Endothelial cell (in vitro differentiated cells): ENCODE measurements at regions not wholly inside any gene's neighbourhood (a gene's known extent, or its start where the extent isn't known, plus 50 kb on each side); places are given as distances from the start of the nearest gene placed in this dataset.
"Not testable (repeated sequence)": the region's sequence is repeated elsewhere in the genome, so short reads cannot be mapped to it uniquely, and the experiment has no call there.

Experiments
- DNase-seq: peaks from one replicate; pipeline ENCODE4 v3.0.0; 2021; ENCODE audit warnings: low spot score
- H3K27ac Mint-ChIP-seq: one replicate; pipeline ENCODE4 v1.8.0; 2021; ENCODE audit warnings: mixed read lengths, inconsistent platforms; ENCODE audit not compliant: unreplicated experiment
- H3K27me3 Mint-ChIP-seq: one replicate; pipeline ENCODE4 v1.8.0; 2021; ENCODE audit warnings: mild to moderate bottlenecking, moderate library complexity, mixed read lengths, inconsistent platforms; ENCODE audit not compliant: unreplicated experiment
- H3K36me3 Mint-ChIP-seq: one replicate; pipeline ENCODE4 v1.8.0; 2021; ENCODE audit warnings: mild to moderate bottlenecking, low read depth, mixed read lengths, inconsistent platforms; ENCODE audit not compliant: unreplicated experiment
- H3K4me1 Mint-ChIP-seq: one replicate; pipeline ENCODE4 v1.8.0; 2021; ENCODE audit warnings: mild to moderate bottlenecking, mixed read lengths, inconsistent platforms; ENCODE audit not compliant: unreplicated experiment
- H3K4me3 Mint-ChIP-seq: one replicate; pipeline ENCODE4 v1.8.0; 2021; ENCODE audit warnings: mild to moderate bottlenecking, mixed read lengths, inconsistent platforms; ENCODE audit not compliant: unreplicated experiment
- H3K9me3 Mint-ChIP-seq: one replicate; pipeline ENCODE4 v1.8.0; 2021; ENCODE audit warnings: mixed read lengths, inconsistent platforms; ENCODE audit not compliant: unreplicated experiment
- CTCF ChIP-seq: fragments of 200-600 bp; sonication (generic); IDR thresholded peaks from one replicate; pipeline ENCODE4 v1.5.0; 2021; ENCODE audit warnings: antibody characterized with exemption; ENCODE audit not compliant: unreplicated experiment

GRCh38 chr15:93358166-93359059 is 269.4 kb upstream of the RGMA start:
- H3K27me3 Mint-ChIP-seq = peaks cover 3% of the 10 kb centered on the region
- DNase-seq = no peak

GRCh38 chr15:93348711-93349545 is 259.9 kb upstream of the RGMA start:
- TF ChIP-seq CTCF = no peak
- Mint-ChIP-seq H3K36me3 (no peaks in the 10 kb centered on the region), H3K4me3 (no peak overlapping the region), H3K4me1 (no peaks in the 10 kb centered on the region), H3K9me3 (no peaks in the 10 kb centered on the region), H3K27ac (no peak overlapping the region), H3K27me3 (peaks cover 1% of the 10 kb centered on the region)
- DNase-seq = no peak

More at GRCh38 chr15:93358166-93359059, 269.4 kb upstream of the RGMA start:
- peaks cover 3% of the 10 kb centered on the region for H3K4me1 Mint-ChIP-seq
- no peaks in the 10 kb centered on the region for H3K9me3 Mint-ChIP-seq
- H3K27ac Mint-ChIP-seq = no peak overlapping the region
- H3K4me3 Mint-ChIP-seq = no peak overlapping the region
- TF ChIP-seq CTCF = no peak
- H3K36me3 Mint-ChIP-seq = no peaks in the 10 kb centered on the region

- TF ChIP-seq CTCF = no peak
- Mint-ChIP-seq H3K9me3 (no peaks in the 10 kb centered on the region), H3K36me3 (no peaks in the 10 kb centered on the region), H3K4me3 (no peak overlapping the region), H3K4me1 (no peaks in the 10 kb centered on the region), H3K27me3 (peaks cover 1% of the 10 kb centered on the region), H3K27ac (no peak overlapping the region)
- no peak for DNase-seq
Observed at GRCh38 chr15:93347986-93348385, 259.0 kb upstream of the RGMA start.

GRCh38 chr15:93345981-93346380 is 257.0 kb upstream of the RGMA start:
- Mint-ChIP-seq H3K36me3 (no peaks in the 10 kb centered on the region), H3K4me3 (no peak overlapping the region), H3K27ac (no peak overlapping the region), H3K9me3 (no peaks in the 10 kb centered on the region), H3K4me1 (no peaks in the 10 kb centered on the region), H3K27me3 (peaks cover 7% of the 10 kb centered on the region)
- TF ChIP-seq CTCF = no peak
- DNase-seq = no peak

GRCh38 chr15:93343402-93343801 is 254.4 kb upstream of the RGMA start:
- H3K27me3 Mint-ChIP-seq, H3K4me1 Mint-ChIP-seq, H3K27ac Mint-ChIP-seq, H3K4me3 Mint-ChIP-seq, H3K9me3 Mint-ChIP-seq, DNase-seq, H3K36me3 Mint-ChIP-seq: not testable (repeated sequence)
